OCI-LY1 (cell line): ENCODE measurements at regions not wholly inside any gene's neighbourhood (a gene's known extent, or its start where the extent isn't known, plus 50 kb on each side); places are given as distances from the start of the nearest gene placed in this dataset.

ENCODE experiments used
- H2AFZ ChIP-seq: fragments of 200-600 bp; sonication (generic), shearing (Covaris generic); 2 replicates; pipeline ENCODE4 v1.6.0; 2014; ENCODE audit warnings: antibody characterized with exemption, mild to moderate bottlenecking, low read length
- H3F3A ChIP-seq: fragments of 200-600 bp; sonication (generic), shearing (Covaris generic); 2 replicates; pipeline ENCODE4 v1.6.0; 2014; ENCODE audit warnings: mild to moderate bottlenecking, antibody characterized with exemption, low read length, moderate library complexity; ENCODE audit not compliant: insufficient read depth
- H3K27ac ChIP-seq: fragments of 200-600 bp; sonication (generic); 2 replicates; pipeline ENCODE4 v1.5.1; 2014; ENCODE audit warnings: low read length, mixed run types, mild to moderate bottlenecking, low read depth; ENCODE audit not compliant: poor library complexity, severe bottlenecking
- H3K27me3 ChIP-seq: fragments of 200-600 bp; sonication (generic); 2 replicates; pipeline ENCODE4 v1.6.0; 2014; ENCODE audit warnings: antibody characterized with exemption, mild to moderate bottlenecking, low read length, moderate library complexity; ENCODE audit not compliant: insufficient read depth
- H3K36me3 ChIP-seq: fragments of 200-600 bp; sonication (generic); 2 replicates; pipeline ENCODE4 v1.6.1; 2014; ENCODE audit warnings: mild to moderate bottlenecking, antibody characterized with exemption, low read length, moderate library complexity, mixed read lengths; ENCODE audit not compliant: insufficient read depth
- H3K4me1 ChIP-seq: fragments of 200-600 bp; sonication (generic); 2 replicates; pipeline ENCODE4 v1.5.1; 2014; ENCODE audit warnings: mild to moderate bottlenecking, low read length, moderate library complexity; ENCODE audit not compliant: insufficient read depth, severe bottlenecking
- H3K4me2 ChIP-seq: fragments of 200-600 bp; sonication (generic), shearing (Covaris generic); 2 replicates; pipeline ENCODE4 v1.6.1; 2014; ENCODE audit warnings: low read length
- H3K4me3 ChIP-seq: fragments of 200-600 bp; sonication (generic); 2 replicates; pipeline ENCODE4 v1.5.1; 2014; ENCODE audit warnings: low read length, low read depth, mild to moderate bottlenecking, mixed read lengths; ENCODE audit not compliant: poor library complexity, severe bottlenecking
- H3K79me2 ChIP-seq: fragments of 200-600 bp; shearing (Covaris generic); 2 replicates; pipeline ENCODE4 v1.6.1; 2016; ENCODE audit warnings: mixed run types, low read length, mixed read lengths; ENCODE audit not compliant: insufficient read depth
- H3K9ac ChIP-seq: fragments of 200-600 bp; sonication (generic), shearing (Covaris generic); 2 replicates; pipeline ENCODE4 v1.6.1; 2014; ENCODE audit warnings: mild to moderate bottlenecking, low read length, mixed read lengths
- H3K9me2 ChIP-seq: fragments of 200-600 bp; sonication (generic), shearing (Covaris generic); 2 replicates; pipeline ENCODE4 v1.6.1; 2014; ENCODE audit warnings: low read depth, mild to moderate bottlenecking, low read length, mixed read lengths
- H3K9me3 ChIP-seq: fragments of 200-600 bp; shearing (Covaris generic); 2 replicates; pipeline ENCODE4 v1.6.1; 2014; ENCODE audit warnings: low read length, mixed read lengths
- H4K20me1 ChIP-seq: fragments of 200-600 bp; sonication (generic), shearing (Covaris generic); 2 replicates; pipeline ENCODE4 v1.6.0; 2016; ENCODE audit warnings: mild to moderate bottlenecking, low read length; ENCODE audit not compliant: insufficient read depth
- CTCF ChIP-seq: fragments of 200-600 bp; sonication (generic), shearing (Covaris generic); IDR thresholded peaks from 2 replicates; pipeline ENCODE4 v1.5.1; 2017; ENCODE audit warnings: mild to moderate bottlenecking, antibody characterized with exemption, low read length, moderate library complexity, mixed read lengths
- EZH2 ChIP-seq: fragments of 200-600 bp; sonication (generic), shearing (Covaris generic); IDR thresholded peaks from 2 replicates; pipeline ENCODE4 v1.8.0; 2017; ENCODE audit warnings: borderline replicate concordance, mixed run types, mild to moderate bottlenecking, antibody characterized with exemption, low read length, moderate library complexity, mixed read lengths

DNA sequence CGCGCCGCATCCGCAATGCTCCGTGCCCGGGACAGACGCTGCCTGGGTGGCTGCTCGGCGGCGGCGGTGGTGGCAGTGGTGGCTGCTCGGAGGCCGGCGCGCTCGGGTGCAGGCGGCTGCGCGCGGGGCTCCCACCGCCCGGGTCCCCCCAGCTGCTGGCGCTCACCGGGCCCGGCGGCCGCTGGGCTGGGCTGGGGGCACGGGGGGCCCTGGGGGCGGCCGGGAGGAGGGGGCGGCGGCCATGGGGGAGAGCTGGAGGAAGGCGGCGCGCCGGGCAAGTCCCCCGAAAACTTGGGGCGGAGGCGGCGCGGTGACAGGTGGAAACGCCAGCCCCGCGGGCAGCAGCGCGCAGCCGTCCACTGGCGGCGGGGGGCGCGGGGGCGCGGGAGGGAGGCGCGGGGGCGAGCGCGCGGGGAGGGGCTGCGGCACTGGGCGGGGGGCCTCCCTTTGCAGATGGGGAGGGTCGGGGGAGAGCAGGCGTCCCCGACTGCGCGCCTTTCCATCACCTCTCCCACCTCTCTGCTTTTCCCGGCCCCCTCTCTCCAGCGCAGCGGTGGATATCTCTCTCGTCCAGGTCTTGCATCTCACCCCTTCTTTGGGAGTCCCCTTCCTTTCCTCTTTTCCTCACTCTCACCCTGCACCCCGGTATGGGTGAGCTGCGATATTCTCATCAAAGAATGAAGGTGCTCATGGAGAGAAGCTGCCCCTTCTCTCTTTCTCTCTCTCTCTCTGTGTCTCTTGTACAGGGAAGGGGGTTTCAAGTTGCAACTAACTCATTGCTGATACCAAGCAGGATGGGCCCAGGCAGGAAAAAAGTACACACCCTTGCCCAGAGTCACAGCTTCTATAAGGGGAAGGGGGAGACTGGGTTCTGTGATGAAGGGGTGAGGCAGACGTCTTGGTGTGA lies 83.7 kb upstream of the DHRSX start:
- Histone ChIP-seq H3K4me2 (no peak overlapping the region), H3F3A (no peaks in the 10 kb centered on the region; the same call in 1 of the 2 replicates), H3K4me3 (no peak overlapping the region), H3K27ac (no peak overlapping the region), H2AFZ (no peak overlapping the region), H3K27me3 (no peaks in the 10 kb centered on the region), H3K4me1 (peaks cover 26% of the 10 kb centered on the region), H3K9me3 (no peaks in the 10 kb centered on the region), H4K20me1 (no peaks in the 10 kb centered on the region), H3K9ac (no peak overlapping the region), H3K36me3 (no peaks in the 10 kb centered on the region), H3K79me2 (no peaks in the 10 kb centered on the region), H3K9me2 (no peaks in the 10 kb centered on the region)
- no peak for TF ChIP-seq CTCF
- TF ChIP-seq EZH2: no peak

DNA sequence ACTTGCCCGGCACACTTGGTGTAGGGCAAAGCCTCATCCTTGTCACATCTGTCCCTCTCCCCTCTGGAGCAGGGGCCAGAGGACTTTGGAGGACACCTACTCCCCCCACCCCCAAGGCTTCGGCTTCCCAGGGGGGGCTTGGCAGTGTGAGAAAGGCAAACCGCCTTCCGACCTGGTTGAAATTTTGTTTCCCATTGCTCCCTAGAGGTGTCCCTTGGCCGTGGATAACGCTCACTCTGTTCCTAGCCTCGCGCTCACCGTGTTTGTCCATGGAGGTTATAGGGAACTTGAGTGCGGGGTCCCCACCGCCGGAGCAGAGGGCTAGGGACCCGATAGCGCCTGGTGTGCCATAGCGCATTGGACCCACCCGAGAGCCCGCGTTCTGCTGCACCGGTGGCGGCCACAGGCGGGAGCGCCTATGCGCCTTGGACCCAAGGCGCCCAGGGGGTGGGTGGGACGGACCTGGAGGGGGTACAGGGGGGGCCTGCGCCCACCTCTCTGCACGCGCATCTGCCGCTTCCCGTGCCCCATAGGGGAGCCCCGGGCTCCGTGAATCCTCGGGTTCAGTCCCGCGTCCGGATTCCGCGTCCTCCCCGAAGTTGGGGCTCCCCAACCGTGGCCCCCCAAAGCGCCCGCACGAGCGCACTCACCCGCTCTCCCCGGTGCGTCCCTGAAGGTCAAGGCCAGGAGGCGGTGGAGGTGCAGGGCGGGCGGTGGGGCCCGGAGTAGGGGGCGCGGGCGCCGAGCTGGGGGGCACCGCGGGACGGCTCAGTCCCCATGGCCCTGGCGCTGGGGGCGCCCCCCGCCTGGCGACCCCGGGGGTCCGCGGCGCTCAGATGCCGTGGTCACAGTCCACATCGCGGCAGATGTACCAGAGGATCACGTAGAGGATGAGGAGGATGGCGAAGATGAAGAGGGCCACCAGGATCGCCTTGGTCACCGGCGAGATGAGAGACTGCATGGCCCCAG lies 82.7 kb upstream of the DHRSX start:
- H3K9ac ChIP-seq: no peak overlapping the region
- no peak for TF ChIP-seq EZH2
- TF ChIP-seq CTCF: no peak
- no peak overlapping the region for H2AFZ ChIP-seq
- no peaks in the 10 kb centered on the region for H3K36me3 ChIP-seq
- no peaks in the 10 kb centered on the region for H4K20me1 ChIP-seq
- H3K9me3 ChIP-seq: no peaks in the 10 kb centered on the region
- no peaks in the 10 kb centered on the region; the same call in 1 of the 2 replicates for H3F3A ChIP-seq
- no peaks in the 10 kb centered on the region for H3K9me2 ChIP-seq
- H3K79me2 ChIP-seq: no peaks in the 10 kb centered on the region
- H3K27ac ChIP-seq: no peak overlapping the region
- H3K4me1 ChIP-seq: peaks cover 36% of the 10 kb centered on the region
- H3K4me2 ChIP-seq: no peak overlapping the region
- no peaks in the 10 kb centered on the region for H3K27me3 ChIP-seq
- no peak overlapping the region for H3K4me3 ChIP-seq

DNA sequence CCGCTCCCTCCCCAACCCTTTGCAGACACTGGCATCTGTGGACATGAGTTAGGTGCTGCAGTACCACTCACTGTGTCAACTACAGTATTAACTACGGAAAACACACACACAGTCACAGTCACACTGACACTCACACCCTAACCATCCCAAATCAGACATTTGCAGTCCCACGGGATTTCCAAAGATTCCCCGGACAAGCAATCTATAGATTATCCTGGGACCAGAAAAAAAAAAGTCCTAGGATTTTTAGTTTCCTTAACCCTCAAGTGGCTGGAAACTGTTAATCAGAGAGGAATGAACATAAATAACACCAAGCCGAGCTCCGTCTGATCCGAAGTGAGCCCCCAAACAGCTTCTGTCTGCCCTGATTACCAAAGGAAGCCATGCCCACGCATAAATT lies 81.9 kb upstream of the DHRSX start:
- Histone ChIP-seq H3K4me3 (no peak overlapping the region), H3K27me3 (no peaks in the 10 kb centered on the region), H3K27ac (no peak overlapping the region), H3F3A (no peaks in the 10 kb centered on the region; the same call in 1 of the 2 replicates), H3K4me1 (peaks cover 44% of the 10 kb centered on the region), H2AFZ (no peak overlapping the region), H3K9me3 (no peaks in the 10 kb centered on the region), H3K9ac (no peak overlapping the region), H4K20me1 (no peaks in the 10 kb centered on the region), H3K9me2 (no peaks in the 10 kb centered on the region), H3K36me3 (no peaks in the 10 kb centered on the region), H3K4me2 (no peak overlapping the region), H3K79me2 (no peaks in the 10 kb centered on the region)
- TF ChIP-seq CTCF (no peak), EZH2 (no peak)
